OCI-LY1 (cell line): ENCODE measurements at regions not wholly inside any gene's neighbourhood (a gene's known extent, or its start where the extent isn't known, plus 50 kb on each side); places are given as distances from the start of the nearest gene placed in this dataset.
"Not testable (repeated sequence)": the region's sequence is repeated elsewhere in the genome, so short reads cannot be mapped to it uniquely, and the experiment has no call there.

Experiments
- H2AFZ ChIP-seq: fragments of 200-600 bp; sonication (generic), shearing (Covaris generic); 2 replicates; pipeline ENCODE4 v1.6.0; 2014; ENCODE audit warnings: antibody characterized with exemption, mild to moderate bottlenecking, low read length
- H3F3A ChIP-seq: fragments of 200-600 bp; sonication (generic), shearing (Covaris generic); 2 replicates; pipeline ENCODE4 v1.6.0; 2014; ENCODE audit warnings: mild to moderate bottlenecking, antibody characterized with exemption, low read length, moderate library complexity; ENCODE audit not compliant: insufficient read depth
- H3K27ac ChIP-seq: fragments of 200-600 bp; sonication (generic); 2 replicates; pipeline ENCODE4 v1.5.1; 2014; ENCODE audit warnings: low read length, mixed run types, mild to moderate bottlenecking, low read depth; ENCODE audit not compliant: poor library complexity, severe bottlenecking
- H3K27me3 ChIP-seq: fragments of 200-600 bp; sonication (generic); 2 replicates; pipeline ENCODE4 v1.6.0; 2014; ENCODE audit warnings: antibody characterized with exemption, mild to moderate bottlenecking, low read length, moderate library complexity; ENCODE audit not compliant: insufficient read depth
- H3K36me3 ChIP-seq: fragments of 200-600 bp; sonication (generic); 2 replicates; pipeline ENCODE4 v1.6.1; 2014; ENCODE audit warnings: mild to moderate bottlenecking, antibody characterized with exemption, low read length, moderate library complexity, mixed read lengths; ENCODE audit not compliant: insufficient read depth
- H3K4me1 ChIP-seq: fragments of 200-600 bp; sonication (generic); 2 replicates; pipeline ENCODE4 v1.5.1; 2014; ENCODE audit warnings: mild to moderate bottlenecking, low read length, moderate library complexity; ENCODE audit not compliant: insufficient read depth, severe bottlenecking
- H3K4me2 ChIP-seq: fragments of 200-600 bp; sonication (generic), shearing (Covaris generic); 2 replicates; pipeline ENCODE4 v1.6.1; 2014; ENCODE audit warnings: low read length
- H3K4me3 ChIP-seq: fragments of 200-600 bp; sonication (generic); 2 replicates; pipeline ENCODE4 v1.5.1; 2014; ENCODE audit warnings: low read length, low read depth, mild to moderate bottlenecking, mixed read lengths; ENCODE audit not compliant: poor library complexity, severe bottlenecking
- H3K79me2 ChIP-seq: fragments of 200-600 bp; shearing (Covaris generic); 2 replicates; pipeline ENCODE4 v1.6.1; 2016; ENCODE audit warnings: mixed run types, low read length, mixed read lengths; ENCODE audit not compliant: insufficient read depth
- H3K9ac ChIP-seq: fragments of 200-600 bp; sonication (generic), shearing (Covaris generic); 2 replicates; pipeline ENCODE4 v1.6.1; 2014; ENCODE audit warnings: mild to moderate bottlenecking, low read length, mixed read lengths
- H3K9me2 ChIP-seq: fragments of 200-600 bp; sonication (generic), shearing (Covaris generic); 2 replicates; pipeline ENCODE4 v1.6.1; 2014; ENCODE audit warnings: low read depth, mild to moderate bottlenecking, low read length, mixed read lengths
- H3K9me3 ChIP-seq: fragments of 200-600 bp; shearing (Covaris generic); 2 replicates; pipeline ENCODE4 v1.6.1; 2014; ENCODE audit warnings: low read length, mixed read lengths
- H4K20me1 ChIP-seq: fragments of 200-600 bp; sonication (generic), shearing (Covaris generic); 2 replicates; pipeline ENCODE4 v1.6.0; 2016; ENCODE audit warnings: mild to moderate bottlenecking, low read length; ENCODE audit not compliant: insufficient read depth
- CTCF ChIP-seq: fragments of 200-600 bp; sonication (generic), shearing (Covaris generic); IDR thresholded peaks from 2 replicates; pipeline ENCODE4 v1.5.1; 2017; ENCODE audit warnings: mild to moderate bottlenecking, antibody characterized with exemption, low read length, moderate library complexity, mixed read lengths
- EZH2 ChIP-seq: fragments of 200-600 bp; sonication (generic), shearing (Covaris generic); IDR thresholded peaks from 2 replicates; pipeline ENCODE4 v1.8.0; 2017; ENCODE audit warnings: borderline replicate concordance, mixed run types, mild to moderate bottlenecking, antibody characterized with exemption, low read length, moderate library complexity, mixed read lengths

GRCh38 chr3:65262548-65262947 lies 574.7 kb upstream of the ADAMTS9 start:
- Histone ChIP-seq H3K4me2 (no peak overlapping the region), H4K20me1 (no peaks in the 10 kb centered on the region), H3K4me1 (no peaks in the 10 kb centered on the region), H3F3A (no peaks in the 10 kb centered on the region), H3K9ac (no peak overlapping the region), H3K36me3 (no peaks in the 10 kb centered on the region), H3K4me3 (no peak overlapping the region), H3K9me2 (no peaks in the 10 kb centered on the region), H3K9me3 (no peaks in the 10 kb centered on the region), H3K27ac (no peak overlapping the region), H3K79me2 (no peaks in the 10 kb centered on the region), H3K27me3 (no peaks in the 10 kb centered on the region), H2AFZ (no peak overlapping the region)
- TF ChIP-seq CTCF (no peak), EZH2 (no peak)

- H3K27ac ChIP-seq: no peak overlapping the region
- TF ChIP-seq EZH2 (no peak), CTCF (no peak)
- H3K4me3 ChIP-seq: no peak overlapping the region
- no peaks in the 10 kb centered on the region for H3F3A ChIP-seq
- H3K9me2 ChIP-seq: no peaks in the 10 kb centered on the region
- H3K79me2 ChIP-seq: no peaks in the 10 kb centered on the region
- no peaks in the 10 kb centered on the region for H3K27me3 ChIP-seq
- no peaks in the 10 kb centered on the region for H4K20me1 ChIP-seq
- H2AFZ ChIP-seq: no peak overlapping the region
- no peak overlapping the region for H3K9ac ChIP-seq
- H3K9me3 ChIP-seq: no peaks in the 10 kb centered on the region
- no peaks in the 10 kb centered on the region for H3K36me3 ChIP-seq
- no peak overlapping the region for H3K4me2 ChIP-seq
- no peaks in the 10 kb centered on the region for H3K4me1 ChIP-seq
Measured at GRCh38 chr3:65259946-65260345, 572.1 kb upstream of the ADAMTS9 start.

GRCh38 chr3:65252914-65253313 lies 565.1 kb upstream of the ADAMTS9 start:
- H3K27ac ChIP-seq, H3K4me3 ChIP-seq, H3F3A ChIP-seq, H3K9me3 ChIP-seq, H3K79me2 ChIP-seq, H3K9me2 ChIP-seq, H4K20me1 ChIP-seq, H3K36me3 ChIP-seq, H3K9ac ChIP-seq, H2AFZ ChIP-seq, H3K4me1 ChIP-seq, H3K27me3 ChIP-seq, H3K4me2 ChIP-seq: not testable (repeated sequence)

GRCh38 chr3:65252266-65252665 lies 564.5 kb upstream of the ADAMTS9 start:
- no peak overlapping the region for H2AFZ ChIP-seq

More at GRCh38 chr3:65252266-65252665, 564.5 kb upstream of the ADAMTS9 start:
- no peaks in the 10 kb centered on the region for H4K20me1 ChIP-seq
- H3K36me3 ChIP-seq: no peaks in the 10 kb centered on the region
- H3K9ac ChIP-seq: no peak overlapping the region
- no peak for TF ChIP-seq CTCF
- no peak for TF ChIP-seq EZH2
- H3K9me2 ChIP-seq: no peaks in the 10 kb centered on the region
- H3K9me3 ChIP-seq: no peaks in the 10 kb centered on the region
- H3K79me2 ChIP-seq: no peaks in the 10 kb centered on the region
- no peak overlapping the region for H3K4me2 ChIP-seq
- no peaks in the 10 kb centered on the region for H3K27me3 ChIP-seq
- no peak overlapping the region for H3K4me3 ChIP-seq
- H3K27ac ChIP-seq: no peak overlapping the region
- no peaks in the 10 kb centered on the region for H3F3A ChIP-seq
- H3K4me1 ChIP-seq: no peaks in the 10 kb centered on the region
